HFFc6 (cell line): ENCODE measurements at regions not wholly inside any gene's neighbourhood (a gene's known extent, or its start where the extent isn't known, plus 50 kb on each side); places are given as distances from the start of the nearest gene placed in this dataset.

Experiments used
- DNase-seq: peaks from one replicate; pipeline ENCODE4 v3.0.0-alpha.2; 2018
- H3K27ac Mint-ChIP-seq: 2 replicates; pipeline ENCODE4 v1.8.0; 2020; ENCODE audit warnings: mild to moderate bottlenecking, mixed read lengths
- H3K27me3 Mint-ChIP-seq: 2 replicates; pipeline ENCODE4 v1.8.0; 2021; ENCODE audit warnings: mild to moderate bottlenecking, moderate library complexity, mixed read lengths; ENCODE audit not compliant: insufficient read depth
- H3K36me3 Mint-ChIP-seq: 2 replicates; pipeline ENCODE4 v1.8.0; 2021; ENCODE audit warnings: low read depth, mixed read lengths
- H3K4me1 Mint-ChIP-seq: 2 replicates; pipeline ENCODE4 v1.8.0; 2020; ENCODE audit warnings: low read depth, mixed read lengths
- H3K4me3 Mint-ChIP-seq: 2 replicates; pipeline ENCODE4 v1.8.0; 2020; ENCODE audit warnings: mild to moderate bottlenecking, moderate library complexity, mixed read lengths
- H3K9me3 Mint-ChIP-seq: 2 replicates; pipeline ENCODE4 v1.8.0; 2020; ENCODE audit warnings: mild to moderate bottlenecking, mixed read lengths
- TF ChIP-seq, protein P1 (sequence below): fragments of 200-600 bp; sonication (generic); IDR thresholded peaks from 2 replicates; pipeline ENCODE4 v1.5.0; 2021; ENCODE audit warnings: antibody characterized with exemption, mild to moderate bottlenecking

DNA sequence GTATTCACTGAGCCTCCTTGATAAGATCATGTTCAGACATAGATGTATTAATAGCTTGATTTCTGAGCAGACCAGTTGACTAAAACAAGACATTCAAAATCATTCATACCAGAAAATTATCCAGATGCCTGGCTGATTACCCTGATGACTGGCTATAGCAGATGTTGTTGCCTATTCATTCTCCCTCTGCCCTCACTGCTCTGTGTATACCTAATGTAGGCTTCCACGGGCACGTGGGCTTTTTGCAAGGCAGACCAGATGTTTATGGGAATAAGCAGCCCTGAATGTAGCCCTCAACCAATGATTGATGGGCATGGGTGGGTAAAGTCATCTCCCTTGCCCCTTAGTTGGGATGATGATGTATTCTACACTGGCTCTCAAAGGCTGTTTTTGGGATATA, 289.1 kb downstream of the MBD2 start:
- TF ChIP-seq, protein P1, sequence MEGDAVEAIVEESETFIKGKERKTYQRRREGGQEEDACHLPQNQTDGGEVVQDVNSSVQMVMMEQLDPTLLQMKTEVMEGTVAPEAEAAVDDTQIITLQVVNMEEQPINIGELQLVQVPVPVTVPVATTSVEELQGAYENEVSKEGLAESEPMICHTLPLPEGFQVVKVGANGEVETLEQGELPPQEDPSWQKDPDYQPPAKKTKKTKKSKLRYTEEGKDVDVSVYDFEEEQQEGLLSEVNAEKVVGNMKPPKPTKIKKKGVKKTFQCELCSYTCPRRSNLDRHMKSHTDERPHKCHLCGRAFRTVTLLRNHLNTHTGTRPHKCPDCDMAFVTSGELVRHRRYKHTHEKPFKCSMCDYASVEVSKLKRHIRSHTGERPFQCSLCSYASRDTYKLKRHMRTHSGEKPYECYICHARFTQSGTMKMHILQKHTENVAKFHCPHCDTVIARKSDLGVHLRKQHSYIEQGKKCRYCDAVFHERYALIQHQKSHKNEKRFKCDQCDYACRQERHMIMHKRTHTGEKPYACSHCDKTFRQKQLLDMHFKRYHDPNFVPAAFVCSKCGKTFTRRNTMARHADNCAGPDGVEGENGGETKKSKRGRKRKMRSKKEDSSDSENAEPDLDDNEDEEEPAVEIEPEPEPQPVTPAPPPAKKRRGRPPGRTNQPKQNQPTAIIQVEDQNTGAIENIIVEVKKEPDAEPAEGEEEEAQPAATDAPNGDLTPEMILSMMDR: no peak
- Mint-ChIP-seq H3K27me3 (no peaks in the 10 kb centered on the region), H3K9me3 (peaks cover 24% of the 10 kb centered on the region; the same call in 1 of the 2 replicates), H3K4me3 (no peak overlapping the region), H3K4me1 (no peaks in the 10 kb centered on the region), H3K36me3 (no peaks in the 10 kb centered on the region), H3K27ac (no peak overlapping the region)
- DNase-seq: no peak

DNA sequence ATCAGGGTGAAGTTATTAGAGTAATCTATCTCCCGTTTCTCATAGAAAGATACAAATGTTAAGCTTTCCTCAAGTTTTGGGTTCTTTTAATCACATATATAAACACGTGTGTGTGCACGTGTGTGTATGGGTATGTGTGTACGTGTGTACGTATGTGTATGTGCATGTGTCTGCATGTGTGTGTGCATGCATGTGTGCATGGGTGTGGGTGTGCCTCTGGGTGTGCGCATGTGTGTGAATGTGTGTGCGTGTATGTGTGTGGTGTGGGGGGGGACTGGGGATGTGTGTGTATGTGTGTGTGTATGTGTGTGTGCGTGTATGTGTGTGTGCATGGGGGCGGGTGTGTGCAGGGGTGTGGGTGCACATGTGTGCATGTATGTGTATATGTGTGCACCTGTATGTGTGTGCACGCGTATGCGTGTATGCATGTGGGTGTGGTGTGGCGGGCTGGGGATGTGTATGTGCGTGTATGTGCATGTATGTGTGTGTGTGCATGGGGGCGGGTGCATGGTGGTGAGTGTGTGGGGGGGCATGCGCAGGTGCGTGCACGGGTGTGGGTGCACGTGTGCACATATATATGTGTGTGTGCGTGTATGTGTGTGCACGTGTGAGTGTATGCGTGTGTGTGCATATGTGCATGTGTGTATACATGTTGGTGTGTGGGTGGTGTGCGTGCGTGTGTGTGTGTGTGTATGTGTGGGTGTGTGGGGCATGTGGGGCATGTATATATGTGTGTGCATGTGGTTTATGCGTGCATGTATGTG, 304.0 kb downstream of the MBD2 start:
- DNase-seq: no peak
- Mint-ChIP-seq H3K27me3 (no peaks in the 10 kb centered on the region; the same call in 1 of the 2 replicates), H3K9me3 (peaks cover 38% of the 10 kb centered on the region), H3K36me3 (peaks cover 5% of the 10 kb centered on the region; the same call in 1 of the 2 replicates), H3K4me3 (no peak overlapping the region), H3K4me1 (no peaks in the 10 kb centered on the region), H3K27ac (no peak overlapping the region)
- TF ChIP-seq, protein P1: no peak

DNA sequence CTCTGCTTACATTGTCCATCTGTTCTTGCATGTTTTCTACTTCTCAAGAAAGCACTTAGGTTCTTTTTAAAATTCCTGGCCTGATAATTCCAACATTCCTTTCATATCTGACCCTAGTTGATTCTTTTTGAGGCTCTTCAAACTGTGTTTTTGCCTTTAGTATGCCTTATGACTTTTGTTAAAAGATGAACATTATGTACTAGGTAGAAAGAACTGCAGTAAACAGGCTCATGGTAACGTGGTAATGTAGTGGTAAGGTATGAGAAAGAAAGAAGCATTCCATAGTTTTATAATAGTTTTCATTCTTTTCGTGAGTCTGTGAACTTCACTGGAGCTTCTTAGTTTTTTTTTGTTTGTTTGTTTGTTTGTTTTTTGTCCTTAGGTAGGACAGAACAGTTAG, 306.4 kb downstream of the MBD2 start:
- H3K9me3 Mint-ChIP-seq: peaks cover 54% of the 10 kb centered on the region
- no peak for DNase-seq
- no peaks in the 10 kb centered on the region for H3K4me1 Mint-ChIP-seq
- TF ChIP-seq, protein P1: no peak
- H3K27ac Mint-ChIP-seq: no peak overlapping the region
- no peak overlapping the region for H3K4me3 Mint-ChIP-seq
- H3K36me3 Mint-ChIP-seq: peaks cover 5% of the 10 kb centered on the region; the same call in 1 of the 2 replicates
- no peaks in the 10 kb centered on the region for H3K27me3 Mint-ChIP-seq

DNA sequence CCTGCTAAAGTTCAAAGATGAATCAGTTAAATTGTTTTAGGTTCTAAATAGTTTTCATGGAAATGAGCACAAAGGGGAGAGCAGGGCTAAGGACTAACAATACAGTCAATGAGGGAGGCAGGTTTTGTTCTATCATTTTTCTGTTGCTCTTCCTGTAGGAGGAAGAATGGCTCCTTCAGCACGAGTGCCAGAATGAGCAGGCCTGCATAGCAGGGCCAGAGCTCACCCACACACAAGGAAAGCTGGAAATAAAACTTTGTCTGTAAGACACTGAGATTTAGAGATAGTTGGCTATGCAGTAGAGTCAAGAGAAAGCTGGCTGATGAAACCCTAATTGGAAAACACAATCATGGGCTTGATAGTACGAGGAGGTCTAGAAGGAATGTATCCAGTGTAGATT, 313.3 kb downstream of the MBD2 start:
- no peak overlapping the region for H3K27ac Mint-ChIP-seq
- TF ChIP-seq, protein P1: no peak
- H3K4me3 Mint-ChIP-seq: no peak overlapping the region
- peaks cover 33% of the 10 kb centered on the region for H3K9me3 Mint-ChIP-seq
- no peaks in the 10 kb centered on the region for H3K27me3 Mint-ChIP-seq
- H3K36me3 Mint-ChIP-seq: no peaks in the 10 kb centered on the region
- no peak for DNase-seq
- H3K4me1 Mint-ChIP-seq: no peaks in the 10 kb centered on the region

DNA sequence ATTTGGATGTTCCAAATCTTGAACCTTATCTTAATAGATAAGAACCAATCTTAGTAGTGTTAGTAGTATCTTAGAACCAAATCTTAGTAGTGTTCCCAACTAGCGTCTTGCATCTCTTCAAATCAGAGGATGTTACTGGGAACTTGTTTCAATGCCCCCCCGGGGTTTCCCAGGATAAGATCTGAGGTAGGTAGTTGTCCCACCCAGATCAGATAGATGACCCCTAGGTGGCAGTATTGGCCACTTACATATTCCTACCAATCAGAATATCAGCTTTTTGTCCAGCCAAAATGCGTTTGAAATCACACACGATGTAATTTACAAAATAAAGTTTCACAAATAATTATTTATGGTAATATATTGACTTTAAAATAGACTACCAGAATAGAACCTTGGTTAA, 314.8 kb downstream of the MBD2 start:
- H3K4me1 Mint-ChIP-seq: no peaks in the 10 kb centered on the region
- DNase-seq: no peak
- peaks cover 35% of the 10 kb centered on the region for H3K9me3 Mint-ChIP-seq
- H3K4me3 Mint-ChIP-seq: no peak overlapping the region
- TF ChIP-seq, protein P1: peak; percentile 56; the same call in 1 of the 2 replicates
- no peaks in the 10 kb centered on the region for H3K27me3 Mint-ChIP-seq
- H3K27ac Mint-ChIP-seq: no peak overlapping the region
- peaks cover 5% of the 10 kb centered on the region; the same call in 1 of the 2 replicates for H3K36me3 Mint-ChIP-seq
